ENCODE measurements at regions not wholly inside any gene's neighbourhood (a gene's known extent, or its start where the extent isn't known, plus 50 kb on each side); places are given as distances from the start of the nearest gene placed in this dataset.

- TF ChIP-seq, protein P1, sequence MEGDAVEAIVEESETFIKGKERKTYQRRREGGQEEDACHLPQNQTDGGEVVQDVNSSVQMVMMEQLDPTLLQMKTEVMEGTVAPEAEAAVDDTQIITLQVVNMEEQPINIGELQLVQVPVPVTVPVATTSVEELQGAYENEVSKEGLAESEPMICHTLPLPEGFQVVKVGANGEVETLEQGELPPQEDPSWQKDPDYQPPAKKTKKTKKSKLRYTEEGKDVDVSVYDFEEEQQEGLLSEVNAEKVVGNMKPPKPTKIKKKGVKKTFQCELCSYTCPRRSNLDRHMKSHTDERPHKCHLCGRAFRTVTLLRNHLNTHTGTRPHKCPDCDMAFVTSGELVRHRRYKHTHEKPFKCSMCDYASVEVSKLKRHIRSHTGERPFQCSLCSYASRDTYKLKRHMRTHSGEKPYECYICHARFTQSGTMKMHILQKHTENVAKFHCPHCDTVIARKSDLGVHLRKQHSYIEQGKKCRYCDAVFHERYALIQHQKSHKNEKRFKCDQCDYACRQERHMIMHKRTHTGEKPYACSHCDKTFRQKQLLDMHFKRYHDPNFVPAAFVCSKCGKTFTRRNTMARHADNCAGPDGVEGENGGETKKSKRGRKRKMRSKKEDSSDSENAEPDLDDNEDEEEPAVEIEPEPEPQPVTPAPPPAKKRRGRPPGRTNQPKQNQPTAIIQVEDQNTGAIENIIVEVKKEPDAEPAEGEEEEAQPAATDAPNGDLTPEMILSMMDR (IDR thresholded peaks at IDR 0.05), result no peak
- TF ChIP-seq POLR2A (IDR thresholded peaks at IDR 0.05), result no peak
These were observed 72.5 kb upstream of the RNF152 start for GRCh38 chr18:61965311-61965710.
